ENCODE measurements at regions not wholly inside any gene's neighbourhood (a gene's known extent, or its start where the extent isn't known, plus 50 kb on each side); places are given as distances from the start of the nearest gene placed in this dataset.

GRCh38 chr3:153458881-153459280, 296.9 kb downstream of the RAP2B start:
- Histone ChIP-seq H3K9me3 (ENCODE audit: control insufficient read depth in 1 of 2, insufficient read depth in 1 of 2, low read depth in 1 of 2, low read length in 2 of 2) (no peaks in the 10 kb centered on the region), H3K36me3 (ENCODE audit: control insufficient read depth in 1 of 2, insufficient read depth in 2 of 2, low read length in 2 of 2) (no peaks in the 10 kb centered on the region), H3K9ac (ENCODE audit: low read length) (no peak overlapping the region), H3K4me2 (ENCODE audit: low read length) (no peak overlapping the region), H4K20me1 (ENCODE audit: insufficient read depth) (no peaks in the 10 kb centered on the region), H3K4me1 (ENCODE audit: control insufficient read depth in 1 of 2, insufficient read depth in 2 of 2, low read length in 2 of 2) (no peaks in the 10 kb centered on the region), H3K4me3 (replicated peaks in 1 of 2; ENCODE audit: low read depth in 1 of 2, low read length in 2 of 2) (no peak overlapping the region), H3K27me3 (ENCODE audit: insufficient read depth, low read length) (no peaks in the 10 kb centered on the region), H3K79me2 (ENCODE audit: insufficient read depth, low read length) (no peaks in the 10 kb centered on the region), H2AFZ (ENCODE audit: low read depth, low read length, poor library complexity, severe bottlenecking) (no peak overlapping the region), H3K9me2 (ENCODE audit: insufficient read depth) (no peaks in the 10 kb centered on the region), H3K27ac (ENCODE audit: low read depth, low read length) (no peak overlapping the region)
- DNase-seq (ENCODE audit: low read depth, low spot score): no peak
- ChIA-PET CTCF (no interaction called here), RAD21 (ENCODE audit: low non-redundant PET in 1 of 2, low total read pairs in 2 of 2, uncharacterized antibody in 2 of 2, unreplicated experiment in 2 of 2) (no interaction called here), POLR2A (no interaction called here)
- TF ChIP-seq SRF (IDR thresholded peaks at IDR 0.05; ENCODE audit: low read depth) (no peak), SP1 (IDR thresholded peaks at IDR 0.05; ENCODE audit: low read depth) (no peak), ELF1 (IDR thresholded peaks at IDR 0.05; ENCODE audit: borderline replicate concordance, low read depth) (no peak), RAD21 (IDR thresholded peaks at IDR 0.05; ENCODE audit: low read depth) (no peak), YY1 (IDR thresholded peaks at IDR 0.05; ENCODE audit: extremely low read depth, insufficient replicate concordance, low read depth, low read length) (no peak), POLR2A (IDR thresholded peaks at IDR 0.05; ENCODE audit: borderline replicate concordance, extremely low read depth, insufficient read depth, insufficient read length) (no peak), ZBTB33 (IDR thresholded peaks at IDR 0.05; ENCODE audit: extremely low read depth, insufficient replicate concordance, low read length) (no peak), REST (IDR thresholded peaks at IDR 0.05; ENCODE audit: low read depth) (no peak), POLR2AphosphoS5 (IDR thresholded peaks at IDR 0.05; ENCODE audit: low read depth, low read length) (no peak), ZFX (IDR thresholded peaks at IDR 0.05) (no peak), EGR1 (IDR thresholded peaks at IDR 0.05; ENCODE audit: low read depth) (no peak), JUND (IDR thresholded peaks at IDR 0.05) (no peak), TCF7L2 (IDR thresholded peaks at IDR 0.05; ENCODE audit: borderline replicate concordance, extremely low read depth, insufficient read depth, insufficient read length) (no peak), CBX3 (IDR thresholded peaks at IDR 0.05; ENCODE audit: low read depth) (no peak), SIN3A (IDR thresholded peaks at IDR 0.05; ENCODE audit: low read depth) (no peak), ZNF274 (IDR thresholded peaks at IDR 0.05; ENCODE audit: low read depth, low read length) (no peak), ATF3 (IDR thresholded peaks at IDR 0.05) (no peak), MAX (IDR thresholded peaks at IDR 0.05) (no peak)
- intact Hi-C loops (cut with micrococcal nuclease): no loop called here
- ATAC-seq: no peak
- no TSS peak for BruUV-seq (replicated peaks)

Measured in HCT116 (cell line).